Spleen (tissue), 4 donors: ENCODE measurements at regions not wholly inside any gene's neighbourhood (a gene's known extent, or its start where the extent isn't known, plus 50 kb on each side); places are given as distances from the start of the nearest gene placed in this dataset.

Experiments
- small RNA-seq, 4 donors: library from RNA; depleted of rRNA; stranded (forward); fragments of <200 nt; gene quantifications; one replicate each; pipeline ENCODE3, GENCODE V24; 2016

Small RNA genes lying in the stretch of these regions (small RNA-seq; reads per million reads assigned to genes)
- gene RNA5SP438 = 0 reads per million in 4 donors
